ENCODE measurements at regions not wholly inside any gene's neighbourhood (a gene's known extent, or its start where the extent isn't known, plus 50 kb on each side); places are given as distances from the start of the nearest gene placed in this dataset.

- no peak overlapping the region for H3K56ac ChIP-seq (replicated peaks; ENCODE audit: insufficient read length, low read depth, low read length)
- no peak overlapping the region for H3K4ac ChIP-seq (replicated peaks; ENCODE audit: insufficient read length, low read depth, low read length)
- DNase-seq (ENCODE audit: low read depth in 1 of 2, low spot score in 2 of 2) (no peak), FAIRE-seq (no peak)
- H3K9ac ChIP-seq (replicated peaks in 1 of 4; ENCODE audit: extremely low read depth in 1 of 4, low read depth in 3 of 4, low read length in 3 of 4) = no peak overlapping the region
- H3K27ac ChIP-seq (ENCODE audit: low read depth, low read length) = no peak overlapping the region
- H2BK5ac ChIP-seq (ENCODE audit: low read depth, low read length) = 0 out of 2 replicates have a peak overlapping the region, but pooled peaks have one; percentile 32
- H3K4me2 ChIP-seq (ENCODE audit: insufficient read depth in 1 of 2, low read depth in 2 of 2, low read length in 2 of 2) = no peak overlapping the region
- H4K91ac ChIP-seq (replicated peaks; ENCODE audit: insufficient read length, low read length) = peak overlapping the region; percentile 78
- H3K9me3 ChIP-seq (ENCODE audit: insufficient read depth in 2 of 2, low read depth in 1 of 2, low read length in 1 of 2) = peaks cover 7 to 8% of the 10 kb centered on the region in 2 experiments; a peak in 3 of 4 replicates
- H3K4me3 ChIP-seq (ENCODE audit: extremely low read depth in 1 of 4, insufficient read depth in 2 of 4, low read depth in 3 of 4, low read length in 4 of 4) = no peak overlapping the region
- POLR2A ChIA-PET (ENCODE audit: partially characterized antibody) = interaction anchor here (0.7 kb wide), 1 partner anchor 639 kb away, joined by 3 read pairs; no protein-coding TSS in a partner anchor
- no peaks in the 10 kb centered on the region for H3K23me2 ChIP-seq (ENCODE audit: low read depth, low read length)
- no peaks in the 10 kb centered on the region for H4K20me1 ChIP-seq (replicated peaks in 1 of 2; ENCODE audit: control insufficient read depth in 1 of 2, insufficient read depth in 2 of 2, low read length in 2 of 2)
- H2AK5ac ChIP-seq (ENCODE audit: low read depth, low read length) = no peak overlapping the region; the same call in 1 of the 2 replicates
- no peaks in the 10 kb centered on the region for H3K36me3 ChIP-seq (ENCODE audit: control insufficient read depth in 2 of 4, insufficient read depth in 4 of 4, low read length in 3 of 4)
- no peaks in the 10 kb centered on the region for H3K79me2 ChIP-seq (ENCODE audit: control insufficient read depth in 1 of 2, insufficient read depth in 2 of 2, low read length in 2 of 2)
- no peak overlapping the region for H4K5ac ChIP-seq (ENCODE audit: insufficient read length, low read depth, low read length)
- 0 out of 2 replicates have a peak overlapping the region, but pooled peaks have one; percentile 26 for H2AFZ ChIP-seq (ENCODE audit: low read length)
- H2BK15ac ChIP-seq (ENCODE audit: low read length) = no peak overlapping the region
- H3K23ac ChIP-seq (ENCODE audit: insufficient read length) = no peak overlapping the region
- TF ChIP-seq NRF1 (IDR thresholded peaks at IDR 0.05; ENCODE audit: low read depth, low read length) (no peak), HDAC6 (IDR thresholded peaks at IDR 0.05; ENCODE audit: low read depth, low read length) (no peak), ATF2 (IDR thresholded peaks at IDR 0.05; ENCODE audit: low read length) (no peak), SP1 (IDR thresholded peaks at IDR 0.05; ENCODE audit: low read depth, low read length) (no peak), NANOG (IDR thresholded peaks at IDR 0.05; ENCODE audit: insufficient read depth, low read depth, low read length, poor library complexity, severe bottlenecking) (no peak), TAF1 (IDR thresholded peaks at IDR 0.05; ENCODE audit: low read depth, low read length) (no peak), RBBP5 (IDR thresholded peaks at IDR 0.05; ENCODE audit: borderline replicate concordance, low read depth, low read length) (no peak)
- H3K14ac ChIP-seq (ENCODE audit: insufficient read length) = no peak overlapping the region
- peak overlapping the region; percentile 51 for H2BK120ac ChIP-seq (replicated peaks; ENCODE audit: low read depth, low read length)
- peak overlapping the region; percentile 76 for H3K18ac ChIP-seq (ENCODE audit: extremely low read depth, low read length)
- peak overlapping the region; percentile 26; the same call in 1 of the 2 replicates for H2BK20ac ChIP-seq (ENCODE audit: low read length)
- CTCF ChIA-PET (ENCODE audit: partially characterized antibody) = interaction anchor here (0.6 to 2.8 kb wide), 5 partner anchors 13 to 863 kb away, joined by 3 to 7 read pairs (median 3); no protein-coding TSS in a partner anchor
- no peak overlapping the region for H2BK12ac ChIP-seq (ENCODE audit: low read depth, low read length)
- 98% methylated on average over 3 of the region's 3 CpGs; no CpG with 5 or more reads in 1 of the 2 experiments for WGBS, 2 experiments (ENCODE audit: extremely low coverage in 1 of 2, insufficient coverage in 1 of 2, insufficient read length in 1 of 2, insufficient replicate concordance in 2 of 2, low coverage in 1 of 2, low lambda C conversion rate in 2 of 2, missing lambda C conversion rate in 1 of 2)
- H3K4me1 ChIP-seq (replicated peaks in 1 of 4; ENCODE audit: control insufficient read depth in 3 of 4, insufficient read depth in 4 of 4, low read length in 3 of 4) = 0 out of 7 replicates have a peak, but pooled peaks cover 0 to 3% (median 0%) of the 10 kb centered on the region in 4 experiments
- no peaks in the 10 kb centered on the region for H3K27me3 ChIP-seq (replicated peaks in 1 of 4; ENCODE audit: control insufficient read depth in 3 of 4, extremely low read depth in 1 of 4, insufficient read depth in 3 of 4, low read length in 3 of 4)
- H4K8ac ChIP-seq (ENCODE audit: extremely low read depth, insufficient read depth, low read length) = no peak overlapping the region; the same call in 1 of the 2 replicates
- H3K79me1 ChIP-seq (ENCODE audit: low read depth, low read length) = no peaks in the 10 kb centered on the region
These were observed 802.3 kb downstream of the MAFB start for GRCh38 chr20:39886650-39887190.
